Lower lobe of right lung (tissue), 2 donors: ENCODE measurements at regions not wholly inside any gene's neighbourhood (a gene's known extent, or its start where the extent isn't known, plus 50 kb on each side); places are given as distances from the start of the nearest gene placed in this dataset.

Experiments used
- ATAC-seq, 2 donors: fragments of 200-7000 bp; cut with Tn5 transposase; one replicate each; pipeline ENCODE4 v1.9.1; 2020 to 2022; ENCODE audit warnings: mild to moderate bottlenecking in 2 of 2, moderate library complexity in 2 of 2
- DNase-seq: peaks from one replicate; pipeline ENCODE4 v3.0.0-alpha.2; 2020
- H3K27ac ChIP-seq: fragments of 200-600 bp; one replicate; pipeline ENCODE4 v1.8.0; 2022
- H3K27me3 ChIP-seq: fragments of 200-600 bp; one replicate; pipeline ENCODE4 v1.8.0; 2022; ENCODE audit warnings: low read depth
- H3K36me3 ChIP-seq: fragments of 200-600 bp; one replicate; pipeline ENCODE4 v1.8.0; 2022; ENCODE audit warnings: mild to moderate bottlenecking
- H3K4me1 ChIP-seq: fragments of 200-600 bp; one replicate; pipeline ENCODE4 v1.8.0; 2022
- H3K4me3 ChIP-seq: fragments of 200-600 bp; one replicate; pipeline ENCODE4 v1.8.0; 2022; ENCODE audit warnings: mild to moderate bottlenecking
- H3K9me3 ChIP-seq: fragments of 200-600 bp; one replicate; pipeline ENCODE4 v1.8.0; 2022
- intact Hi-C: fragments of 100-400 bp; cut with DNase I; formaldehyde crosslinking; loops from one replicate; pipeline ENCODE4 v1.11.0; 2022
- TF ChIP-seq, protein P1 (sequence below): fragments of 200-600 bp; IDR thresholded peaks from one replicate; pipeline ENCODE4 v1.8.0; 2022; ENCODE audit warnings: antibody characterized with exemption, mild to moderate bottlenecking
- donor health status: DM: no; HTN: yes; CAD: no; lungs with severe emphysema.

GRCh38 chr4:34105311-34105710, 2139.0 kb downstream of the ARAP2 start:
- ATAC-seq: no peak
- intact Hi-C loops: no loop called here
- no peaks in the 10 kb centered on the region for H3K4me1 ChIP-seq
- no peak overlapping the region for H3K4me3 ChIP-seq
- no peaks in the 10 kb centered on the region for H3K27me3 ChIP-seq
- H3K36me3 ChIP-seq: no peaks in the 10 kb centered on the region
- no peak overlapping the region for H3K27ac ChIP-seq
- TF ChIP-seq, protein P1, sequence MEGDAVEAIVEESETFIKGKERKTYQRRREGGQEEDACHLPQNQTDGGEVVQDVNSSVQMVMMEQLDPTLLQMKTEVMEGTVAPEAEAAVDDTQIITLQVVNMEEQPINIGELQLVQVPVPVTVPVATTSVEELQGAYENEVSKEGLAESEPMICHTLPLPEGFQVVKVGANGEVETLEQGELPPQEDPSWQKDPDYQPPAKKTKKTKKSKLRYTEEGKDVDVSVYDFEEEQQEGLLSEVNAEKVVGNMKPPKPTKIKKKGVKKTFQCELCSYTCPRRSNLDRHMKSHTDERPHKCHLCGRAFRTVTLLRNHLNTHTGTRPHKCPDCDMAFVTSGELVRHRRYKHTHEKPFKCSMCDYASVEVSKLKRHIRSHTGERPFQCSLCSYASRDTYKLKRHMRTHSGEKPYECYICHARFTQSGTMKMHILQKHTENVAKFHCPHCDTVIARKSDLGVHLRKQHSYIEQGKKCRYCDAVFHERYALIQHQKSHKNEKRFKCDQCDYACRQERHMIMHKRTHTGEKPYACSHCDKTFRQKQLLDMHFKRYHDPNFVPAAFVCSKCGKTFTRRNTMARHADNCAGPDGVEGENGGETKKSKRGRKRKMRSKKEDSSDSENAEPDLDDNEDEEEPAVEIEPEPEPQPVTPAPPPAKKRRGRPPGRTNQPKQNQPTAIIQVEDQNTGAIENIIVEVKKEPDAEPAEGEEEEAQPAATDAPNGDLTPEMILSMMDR: no peak
- DNase-seq: no peak
- H3K9me3 ChIP-seq: no peaks in the 10 kb centered on the region

DNA sequence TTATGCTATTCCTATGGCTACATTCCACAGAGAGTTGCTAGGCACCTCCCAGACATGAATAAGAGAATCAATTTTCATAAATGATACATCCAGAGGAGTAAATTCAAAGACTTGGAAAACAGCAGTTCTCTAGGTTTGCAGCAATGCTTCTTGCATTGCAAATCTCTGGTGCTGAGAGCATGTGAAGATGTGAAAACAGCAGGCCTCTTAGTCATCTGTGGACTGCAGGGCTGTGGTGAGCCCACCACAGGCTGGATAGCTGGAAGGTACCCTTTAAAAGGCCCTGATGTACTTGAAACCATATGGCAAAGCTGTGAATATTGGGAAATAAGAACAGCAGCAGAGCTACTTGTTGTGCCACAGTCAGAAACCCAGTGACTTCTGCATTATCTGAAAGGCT, 2135.9 kb downstream of the ARAP2 start:
- Histone ChIP-seq H3K4me1 (no peaks in the 10 kb centered on the region), H3K9me3 (no peaks in the 10 kb centered on the region), H3K27me3 (no peaks in the 10 kb centered on the region), H3K4me3 (no peak overlapping the region), H3K27ac (no peak overlapping the region), H3K36me3 (no peaks in the 10 kb centered on the region)
- no peak for DNase-seq
- intact Hi-C loops: no loop called here
- no peak for ATAC-seq
- TF ChIP-seq, protein P1: no peak

- H3K36me3 ChIP-seq: no peaks in the 10 kb centered on the region
- intact Hi-C loops: no loop called here
- no peaks in the 10 kb centered on the region for H3K9me3 ChIP-seq
- H3K4me1 ChIP-seq: no peaks in the 10 kb centered on the region
- H3K4me3 ChIP-seq: no peak overlapping the region
- no peak for DNase-seq
- no peak overlapping the region for H3K27ac ChIP-seq
- ATAC-seq: no peak
- H3K27me3 ChIP-seq: no peaks in the 10 kb centered on the region
- TF ChIP-seq, protein P1: no peak
Measured at GRCh38 chr4:34112573-34112972, 2131.7 kb downstream of the ARAP2 start.

- H3K4me1 ChIP-seq: no peaks in the 10 kb centered on the region
- TF ChIP-seq, protein P1: no peak
- H3K27me3 ChIP-seq: no peaks in the 10 kb centered on the region
- H3K4me3 ChIP-seq: no peak overlapping the region
- intact Hi-C loops: no loop called here
- no peak for DNase-seq
- H3K36me3 ChIP-seq: no peaks in the 10 kb centered on the region
- H3K9me3 ChIP-seq: no peaks in the 10 kb centered on the region
- ATAC-seq: no peak
- H3K27ac ChIP-seq: no peak overlapping the region
Measured at GRCh38 chr4:34138385-34138784, 2105.9 kb downstream of the ARAP2 start.

GRCh38 chr4:34139346-34139745, 2105.0 kb downstream of the ARAP2 start:
- no peaks in the 10 kb centered on the region for H3K9me3 ChIP-seq
- no peaks in the 10 kb centered on the region for H3K36me3 ChIP-seq
- H3K4me1 ChIP-seq: no peaks in the 10 kb centered on the region
- ATAC-seq: no peak
- no peak for DNase-seq
- no peaks in the 10 kb centered on the region for H3K27me3 ChIP-seq
- TF ChIP-seq, protein P1: no peak
- intact Hi-C loops: no loop called here
- H3K27ac ChIP-seq: no peak overlapping the region
- no peak overlapping the region for H3K4me3 ChIP-seq

GRCh38 chr4:34148322-34148908, 2095.9 kb downstream of the ARAP2 start:
- H3K27me3 ChIP-seq: no peaks in the 10 kb centered on the region
- intact Hi-C loops: no loop called here
- H3K36me3 ChIP-seq: no peaks in the 10 kb centered on the region
- no peak overlapping the region for H3K4me3 ChIP-seq
- ATAC-seq (no peak), DNase-seq (no peak)
- H3K4me1 ChIP-seq: no peaks in the 10 kb centered on the region
- no peaks in the 10 kb centered on the region for H3K9me3 ChIP-seq
- TF ChIP-seq, protein P1: no peak
- no peak overlapping the region for H3K27ac ChIP-seq
